ENCODE measurements at regions not wholly inside any gene's neighbourhood (a gene's known extent, or its start where the extent isn't known, plus 50 kb on each side); places are given as distances from the start of the nearest gene placed in this dataset.

GRCh38 chr6:19918436-19918835 is 81.3 kb downstream of the ID4 start:
- TF ChIP-seq, protein P1, sequence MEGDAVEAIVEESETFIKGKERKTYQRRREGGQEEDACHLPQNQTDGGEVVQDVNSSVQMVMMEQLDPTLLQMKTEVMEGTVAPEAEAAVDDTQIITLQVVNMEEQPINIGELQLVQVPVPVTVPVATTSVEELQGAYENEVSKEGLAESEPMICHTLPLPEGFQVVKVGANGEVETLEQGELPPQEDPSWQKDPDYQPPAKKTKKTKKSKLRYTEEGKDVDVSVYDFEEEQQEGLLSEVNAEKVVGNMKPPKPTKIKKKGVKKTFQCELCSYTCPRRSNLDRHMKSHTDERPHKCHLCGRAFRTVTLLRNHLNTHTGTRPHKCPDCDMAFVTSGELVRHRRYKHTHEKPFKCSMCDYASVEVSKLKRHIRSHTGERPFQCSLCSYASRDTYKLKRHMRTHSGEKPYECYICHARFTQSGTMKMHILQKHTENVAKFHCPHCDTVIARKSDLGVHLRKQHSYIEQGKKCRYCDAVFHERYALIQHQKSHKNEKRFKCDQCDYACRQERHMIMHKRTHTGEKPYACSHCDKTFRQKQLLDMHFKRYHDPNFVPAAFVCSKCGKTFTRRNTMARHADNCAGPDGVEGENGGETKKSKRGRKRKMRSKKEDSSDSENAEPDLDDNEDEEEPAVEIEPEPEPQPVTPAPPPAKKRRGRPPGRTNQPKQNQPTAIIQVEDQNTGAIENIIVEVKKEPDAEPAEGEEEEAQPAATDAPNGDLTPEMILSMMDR (IDR thresholded peaks at IDR 0.05), result no peak
- TF ChIP-seq POLR2A (IDR thresholded peaks at IDR 0.05; ENCODE audit: low read depth), result no peak
- TF ChIP-seq POLR2AphosphoS5 (IDR thresholded peaks at IDR 0.05), result no peak
- TF ChIP-seq EP300 (IDR thresholded peaks at IDR 0.05), result no peak

Measured in esophagus muscularis mucosa (tissue), 4 donors.